Heart right ventricle (tissue), 16 donors: ENCODE measurements at regions not wholly inside any gene's neighbourhood (a gene's known extent, or its start where the extent isn't known, plus 50 kb on each side); places are given as distances from the start of the nearest gene placed in this dataset.

Experiments
- ATAC-seq, 8 donors: fragments of 200-7000 bp; cut with Tn5 transposase; one replicate each; pipeline ENCODE4 v1.9.1; 2020; ENCODE audit warnings: mild to moderate bottlenecking in 8 of 8, moderate library complexity in 8 of 8, moderate number of reproducible peaks in 1 of 8
- DNase-seq, 2 donors: peaks; one replicate each; pipeline ENCODE4 v3.0.0-alpha.2; 2020
- H3K27ac ChIP-seq, 10 donors: fragments of 200-600 bp; sonication (generic) in 2 of 10; one replicate each; pipeline versions ENCODE4 v1.5.0 to v1.8.0; 2020 to 2022; ENCODE audit warnings: mild to moderate bottlenecking in 3 of 10
- H3K27me3 ChIP-seq, 7 donors: fragments of 200-600 bp; one replicate each; pipeline ENCODE4 v1.8.0; 2021 to 2022; ENCODE audit warnings: mild to moderate bottlenecking in 2 of 7
- H3K36me3 ChIP-seq, 9 donors: fragments of 200-600 bp; sonication (generic) in 1 of 9; one replicate each; pipeline versions ENCODE4 v1.5.0 to v1.8.0; 2020 to 2022; ENCODE audit warnings: mild to moderate bottlenecking in 2 of 9
- H3K4me1 ChIP-seq, 9 donors: fragments of 200-600 bp; sonication (generic) in 1 of 9; one replicate each; pipeline versions ENCODE4 v1.5.0 to v1.8.0; 2020 to 2022; ENCODE audit warnings: mild to moderate bottlenecking in 4 of 9
- H3K4me3 ChIP-seq, 10 donors: fragments of 200-600 bp; sonication (generic) in 2 of 10; one replicate each; pipeline versions ENCODE4 v1.5.0 to v1.8.0; 2020 to 2022; ENCODE audit warnings: mild to moderate bottlenecking in 7 of 10, moderate library complexity in 2 of 10
- H3K9me3 ChIP-seq, 11 donors: fragments of 200-600 bp in 10 of 11; sonication (generic) in 2 of 11; one replicate each; pipeline versions ENCODE4 v1.5.0 to v1.8.0; 2013 to 2022; ENCODE audit warnings: mild to moderate bottlenecking in 2 of 11, control low read depth in 1 of 11, moderate library complexity in 1 of 11
- WGBS, 2 donors: extraction: QIAGEN DNeasy Blood & Tissue Kit; methylation state at CpG; one replicate each; pipeline ENCODE4 v1.1.7; 2013; ENCODE audit warnings: inconsistent platforms in 1 of 2; 5-methylcytosine and 5-hydroxymethylcytosine counted together
- intact Hi-C, 10 donors: fragments of 100-400 bp; cut with DNase I; formaldehyde crosslinking; loops; one replicate each; pipeline versions ENCODE4 v1.11.1 to v1.14.2; 2022
- TF ChIP-seq, protein P1 (sequence below), 9 donors: fragments of 200-600 bp; sonication (generic) in 2 of 9; IDR thresholded peaks; one replicate each; pipeline versions ENCODE4 v1.5.0 to v1.8.0; 2021 to 2022; ENCODE audit warnings: antibody characterized with exemption in 9 of 9, mild to moderate bottlenecking in 5 of 9, moderate library complexity in 1 of 9
- donor health status: Arrhythmogenic right ventricular cardiomyopathy.
- donor health status: ischemic (EF 13 %, LVEDD 7.1; RV severe dilation, severe dysfunction).
- donor health status: healthy with polysubstance abuse.
- donor health status: DM: no; HTN: yes; CAD: no.
- donor health status: DM: no; HTN: no; CAD: no.
- donor health status: ischemic (EF 25% LVEDD 6.9; RV normal size, moderate dysfunction).
- donor health status: ischemic (EF 25% LVEDD 5.7; RV mildly dilated, moderate dysfunction).
- donor health status: healthy.
- donor health status: DM: yes; HTN: yes; CAD: no.
- donor health status: Ischemic cardiomyopathy.
- donor health status: ischemic (EF 35%, LVEDD 5.7; RV mildly dilated, moderate dysfunction).
- donor health status: nonischemic (EF 11% LVEDD 7.7; RV severe dilation, severe dysfunction).
- donor health status: DM: yes; HTN: yes; CAD: no.
- donor health status: PGD.
- donor health status: ischemic (EF 29% LVEDD 5.4; RV normal size, mild dysfunction).
- donor health status: nonischemic (EF 23%, LVEDD 6.1; RV moderate dilation, normal function).

DNA sequence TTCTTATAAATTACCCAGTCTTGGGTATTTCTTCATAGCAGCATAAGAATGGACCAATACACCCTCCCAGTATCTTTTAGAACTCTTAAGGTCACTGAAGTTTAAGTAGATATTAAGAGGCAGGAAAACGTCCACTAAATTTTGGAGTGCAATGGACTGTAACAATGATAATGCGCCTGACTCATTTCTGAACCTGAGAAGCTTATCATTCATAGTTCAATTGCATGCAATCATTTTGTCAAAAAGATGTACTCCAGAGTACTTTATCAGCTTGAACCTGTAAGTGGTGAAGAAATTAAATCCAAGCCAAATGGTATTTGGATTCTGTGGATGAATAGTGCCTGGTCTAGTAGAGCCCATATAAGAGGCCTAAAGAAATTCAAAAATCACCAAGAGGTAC is 196.5 kb upstream of the CDH9 start:
- no peaks in the 10 kb centered on the region for H3K27me3 ChIP-seq
- TF ChIP-seq, protein P1, sequence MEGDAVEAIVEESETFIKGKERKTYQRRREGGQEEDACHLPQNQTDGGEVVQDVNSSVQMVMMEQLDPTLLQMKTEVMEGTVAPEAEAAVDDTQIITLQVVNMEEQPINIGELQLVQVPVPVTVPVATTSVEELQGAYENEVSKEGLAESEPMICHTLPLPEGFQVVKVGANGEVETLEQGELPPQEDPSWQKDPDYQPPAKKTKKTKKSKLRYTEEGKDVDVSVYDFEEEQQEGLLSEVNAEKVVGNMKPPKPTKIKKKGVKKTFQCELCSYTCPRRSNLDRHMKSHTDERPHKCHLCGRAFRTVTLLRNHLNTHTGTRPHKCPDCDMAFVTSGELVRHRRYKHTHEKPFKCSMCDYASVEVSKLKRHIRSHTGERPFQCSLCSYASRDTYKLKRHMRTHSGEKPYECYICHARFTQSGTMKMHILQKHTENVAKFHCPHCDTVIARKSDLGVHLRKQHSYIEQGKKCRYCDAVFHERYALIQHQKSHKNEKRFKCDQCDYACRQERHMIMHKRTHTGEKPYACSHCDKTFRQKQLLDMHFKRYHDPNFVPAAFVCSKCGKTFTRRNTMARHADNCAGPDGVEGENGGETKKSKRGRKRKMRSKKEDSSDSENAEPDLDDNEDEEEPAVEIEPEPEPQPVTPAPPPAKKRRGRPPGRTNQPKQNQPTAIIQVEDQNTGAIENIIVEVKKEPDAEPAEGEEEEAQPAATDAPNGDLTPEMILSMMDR (IDR thresholded peaks at IDR 0.05) = no peak
- H3K9me3 ChIP-seq = peaks cover 0 to 5% (median 0%) of the 10 kb centered on the region in 11 donors
- no peaks in the 10 kb centered on the region for H3K4me1 ChIP-seq
- intact Hi-C loops = no loop called here
- no peaks in the 10 kb centered on the region for H3K36me3 ChIP-seq
- WGBS, 2 donors = 56 to 57% methylated on average over 2 of the region's 2 CpGs
- ATAC-seq (no peak), DNase-seq (no peak)
- H3K4me3 ChIP-seq = no peak overlapping the region
- H3K27ac ChIP-seq = no peak overlapping the region

DNA sequence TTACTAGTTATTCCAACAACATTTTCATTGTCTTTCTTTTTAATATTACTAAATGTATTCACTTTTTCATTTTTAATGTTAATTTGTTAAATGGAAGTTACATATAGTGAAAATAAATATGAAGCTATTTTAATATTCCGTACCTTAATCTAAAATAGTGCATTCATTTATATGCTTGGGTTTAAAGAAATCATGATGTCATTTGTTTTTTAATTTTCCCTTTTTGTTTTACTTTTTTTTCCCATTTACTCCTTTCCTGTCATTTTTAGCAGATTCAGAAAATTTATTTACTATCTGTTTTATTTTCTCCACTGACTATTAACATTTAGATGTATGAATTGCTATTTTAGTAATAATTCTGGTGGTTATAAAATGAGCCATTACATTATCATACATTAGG is 183.0 kb upstream of the CDH9 start:
- DNase-seq (no peak), ATAC-seq (no peak)
- 87 to 92% methylated on average over 1 of the region's 1 CpG for WGBS, 2 donors
- TF ChIP-seq, protein P1 (IDR thresholded peaks at IDR 0.05) = no peak
- Histone ChIP-seq H3K4me1 (no peaks in the 10 kb centered on the region), H3K4me3 (no peak overlapping the region), H3K36me3 (no peaks in the 10 kb centered on the region), H3K27ac (no peak overlapping the region), H3K9me3 (peaks cover 0 to 16% (median 0%) of the 10 kb centered on the region in 11 donors), H3K27me3 (no peaks in the 10 kb centered on the region)
- intact Hi-C loops = no loop called here

DNA sequence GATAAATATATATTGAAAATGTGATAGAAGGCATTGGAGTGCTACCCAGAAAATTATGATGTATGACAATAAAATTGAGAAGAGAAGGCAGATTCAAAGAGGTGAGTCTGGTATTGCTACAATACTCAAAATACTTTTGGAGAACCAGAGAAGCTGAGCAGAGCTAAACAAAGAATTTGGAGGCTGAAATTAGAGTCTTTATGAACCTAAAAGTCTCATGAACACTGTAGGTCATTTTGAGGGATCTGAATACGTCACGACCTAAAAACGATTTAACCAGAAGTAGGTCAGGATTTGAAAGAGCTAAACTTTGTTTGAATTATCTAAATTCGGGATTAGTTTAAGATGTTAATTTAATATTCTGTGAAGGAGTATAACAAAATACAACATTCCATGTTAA is 182.4 kb upstream of the CDH9 start:
- ATAC-seq (no peak), DNase-seq (no peak)
- no peaks in the 10 kb centered on the region for H3K4me1 ChIP-seq
- no peak overlapping the region for H3K27ac ChIP-seq
- H3K36me3 ChIP-seq = no peaks in the 10 kb centered on the region
- peaks cover 0 to 16% (median 0%) of the 10 kb centered on the region in 11 donors for H3K9me3 ChIP-seq
- no peaks in the 10 kb centered on the region for H3K27me3 ChIP-seq
- TF ChIP-seq, protein P1 (IDR thresholded peaks at IDR 0.05) = no peak
- WGBS, 2 donors = 87% methylated on average over 4 of the region's 4 CpGs
- no peak overlapping the region for H3K4me3 ChIP-seq
- intact Hi-C loops = no loop called here

DNA sequence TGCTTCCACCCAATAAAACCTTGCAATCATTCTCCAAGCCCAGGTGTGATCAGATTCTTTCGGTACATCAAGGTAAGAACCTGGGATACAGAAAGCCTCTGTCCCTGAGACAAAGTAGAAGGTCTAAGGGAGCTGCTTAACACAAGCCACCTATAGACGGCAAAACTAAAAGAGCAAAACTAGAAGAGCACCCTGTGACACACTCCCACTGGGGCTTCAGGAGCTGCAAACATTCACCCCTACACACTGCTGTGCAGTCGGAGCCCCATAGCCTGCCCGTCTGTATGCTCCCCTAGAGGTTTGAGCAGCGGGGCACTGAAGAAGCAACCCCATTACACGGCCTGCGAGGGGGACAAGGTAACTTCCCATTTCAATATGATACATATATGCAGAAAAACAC is 179.6 kb upstream of the CDH9 start:
- Histone ChIP-seq H3K36me3 (no peaks in the 10 kb centered on the region), H3K4me3 (no peak overlapping the region), H3K4me1 (no peaks in the 10 kb centered on the region), H3K9me3 (peaks cover 0 to 22% (median 0%) of the 10 kb centered on the region in 11 donors), H3K27me3 (no peaks in the 10 kb centered on the region), H3K27ac (no peak overlapping the region)
- TF ChIP-seq, protein P1 (IDR thresholded peaks at IDR 0.05) = no peak
- ATAC-seq (no peak), DNase-seq (no peak)
- intact Hi-C loops = no loop called here
- WGBS, 2 donors = 88 to 89% methylated on average over 7 of the region's 7 CpGs
